HG03066 (cell line): ENCODE measurements at regions not wholly inside any gene's neighbourhood (a gene's known extent, or its start where the extent isn't known, plus 50 kb on each side); places are given as distances from the start of the nearest gene placed in this dataset.
"Not testable (repeated sequence)": the region's sequence is repeated elsewhere in the genome, so short reads cannot be mapped to it uniquely, and the experiment has no call there.

Source experiments
- ATAC-seq: cut with Tn5 transposase; IDR thresholded peaks from one replicate; pipeline ENCODE4 v1.9.1; 2021; ENCODE audit warnings: low read depth; ENCODE audit not compliant: unreplicated experiment

- no peak for ATAC-seq
Observed at GRCh38 chr2:182630207-182630606, 85.8 kb upstream of the DNAJC10 start.

- no peak for ATAC-seq
Observed at GRCh38 chr2:182631299-182631698, 84.8 kb upstream of the DNAJC10 start.

- no peak for ATAC-seq
Observed at GRCh38 chr2:182634386-182634785, 81.7 kb upstream of the DNAJC10 start.

GRCh38 chr2:182636699-182637098, 79.4 kb upstream of the DNAJC10 start:
- ATAC-seq = no peak

- no peak for ATAC-seq
Observed at GRCh38 chr2:182638667-182639066, 77.4 kb upstream of the DNAJC10 start.

- ATAC-seq = no peak
Observed at GRCh38 chr2:182639971-182640370, 76.1 kb upstream of the DNAJC10 start.

- peak; percentile 98 for ATAC-seq
Observed at GRCh38 chr2:182642328-182642727, 73.7 kb upstream of the DNAJC10 start.

- ATAC-seq = no peak
Observed at GRCh38 chr2:182646763-182647498, 69.1 kb upstream of the DNAJC10 start.

- ATAC-seq = no peak
Observed at GRCh38 chr2:182647499-182647787, 68.6 kb upstream of the DNAJC10 start.

- ATAC-seq = no peak
Observed at GRCh38 chr2:182649316-182649715, 66.7 kb upstream of the DNAJC10 start.

GRCh38 chr2:182650704-182651103, 65.4 kb upstream of the DNAJC10 start:
- ATAC-seq = no peak

- no peak for ATAC-seq
Observed at GRCh38 chr2:182652326-182652725, 63.7 kb upstream of the DNAJC10 start.

GRCh38 chr2:182655750-182656149, 60.3 kb upstream of the DNAJC10 start:
- no peak for ATAC-seq

GRCh38 chr2:182664212-182664611, 51.8 kb upstream of the DNAJC10 start:
- ATAC-seq = no peak

GRCh38 chr2:182665500-182665899, 50.6 kb upstream of the DNAJC10 start:
- not testable (repeated sequence) for ATAC-seq
